OCI-LY7 (cell line): ENCODE measurements at regions not wholly inside any gene's neighbourhood (a gene's known extent, or its start where the extent isn't known, plus 50 kb on each side); places are given as distances from the start of the nearest gene placed in this dataset.

Experiments
- BruUV-seq: library from RNA; stranded (reverse); fragments of 400-500 nt; replicated peaks from 2 replicates; lab custom pipeline; 2021; lab: Mats Ljungman, UMichigan
- CTCF ChIA-PET: fragments of 300-600 bp; sonication (Branson Sonifier 250); formaldehyde crosslinking; loops from one replicate; lab custom pipeline; 2022; ENCODE audit warnings: antibody characterized with exemption; ENCODE audit not compliant: unreplicated experiment; lab: Charles Lee
- POLR2A ChIA-PET: fragments of 300-600 bp; sonication (Branson Sonifier 250); formaldehyde crosslinking; loops from one replicate; lab custom pipeline; 2022; ENCODE audit warnings: antibody characterized with exemption; lab: Charles Lee
- DNase-seq: peaks from one replicate; pipeline ENCODE4 v3.0.0-alpha.2; 2015; ENCODE audit warnings: low spot score
- H2AFZ ChIP-seq: fragments of 200-600 bp; sonication (generic), shearing (Covaris generic); 2 replicates; pipeline ENCODE4 v1.6.1; 2014; ENCODE audit warnings: mild to moderate bottlenecking, antibody characterized with exemption, low read length, moderate library complexity
- H3K27ac ChIP-seq: fragments of 200-600 bp; sonication (generic); 2 replicates; pipeline ENCODE4 v1.5.1; 2014; ENCODE audit warnings: mixed run types, low read depth, mild to moderate bottlenecking, moderate library complexity, low read length, inconsistent platforms; ENCODE audit not compliant: poor library complexity, severe bottlenecking
- H3K36me3 ChIP-seq: fragments of 200-600 bp; sonication (generic); 2 replicates; pipeline ENCODE4 v1.6.1; 2014; ENCODE audit warnings: mild to moderate bottlenecking, antibody characterized with exemption, low read length, moderate library complexity, mixed read lengths; ENCODE audit not compliant: insufficient read depth
- H3K4me1 ChIP-seq: fragments of 200-600 bp; sonication (generic); 2 replicates; pipeline ENCODE4 v1.5.1; 2014; ENCODE audit warnings: mild to moderate bottlenecking, low read length; ENCODE audit not compliant: insufficient read depth, poor library complexity, severe bottlenecking
- H3K4me2 ChIP-seq: fragments of 200-600 bp; sonication (generic); 2 replicates; pipeline ENCODE4 v1.6.1; 2014; ENCODE audit warnings: mild to moderate bottlenecking, low read length
- H3K4me3 ChIP-seq: fragments of 200-600 bp; sonication (generic); 2 replicates; pipeline ENCODE4 v1.5.1; 2014; ENCODE audit warnings: mild to moderate bottlenecking, low read depth, low read length; ENCODE audit not compliant: poor library complexity, severe bottlenecking
- H3K79me2 ChIP-seq: fragments of 200-600 bp; sonication (generic); 2 replicates; pipeline ENCODE4 v1.6.1; 2016; ENCODE audit warnings: low read depth, mild to moderate bottlenecking, low read length, moderate library complexity, mixed read lengths; ENCODE audit not compliant: insufficient read depth
- H3K9me2 ChIP-seq: fragments of 200-600 bp; sonication (generic); 2 replicates; pipeline ENCODE4 v1.6.1; 2016; ENCODE audit warnings: mild to moderate bottlenecking, low read length, mixed read lengths; ENCODE audit not compliant: insufficient read depth
- H3K9me3 ChIP-seq: fragments of 200-600 bp; sonication (generic); 2 replicates; pipeline ENCODE4 v1.6.1; 2014; ENCODE audit warnings: mild to moderate bottlenecking, mixed run types, low read length, mixed read lengths
- H4K20me1 ChIP-seq: fragments of 200-600 bp; sonication (generic); 2 replicates; pipeline ENCODE4 v1.6.1; 2014; ENCODE audit warnings: mild to moderate bottlenecking, antibody characterized with exemption, low read length, moderate library complexity, mixed read lengths; ENCODE audit not compliant: insufficient read depth
- CTCF ChIP-seq: fragments of 200-600 bp; sonication (generic); conservative IDR thresholded peaks from 2 replicates; pipeline ENCODE4 v1.5.1; 2014; ENCODE audit warnings: mild to moderate bottlenecking, antibody characterized with exemption, low read length, moderate library complexity, mixed read lengths
- EZH2phosphoT487 ChIP-seq: fragments of 200-600 bp; sonication (generic); IDR thresholded peaks from 2 replicates; pipeline ENCODE4 v1.6.1; 2018; ENCODE audit warnings: low read depth, borderline replicate concordance, mild to moderate bottlenecking, mixed run types, antibody characterized with exemption, low read length, moderate library complexity, mixed read lengths
- intact Hi-C: fragments of 100-400 bp; cut with micrococcal nuclease; formaldehyde crosslinking; loops from one replicate; pipeline ENCODE4 v1.10.0; 2022; ENCODE audit not compliant: unreplicated experiment

GRCh38 chr4:179437962-179438361, 1995.7 kb upstream of the AGA start:
- no peaks in the 10 kb centered on the region for H3K9me3 ChIP-seq
- CTCF ChIA-PET, result no interaction called here
- intact Hi-C loops, result no loop called here

GRCh38 chr4:179441596-179441995, 1999.4 kb upstream of the AGA start:
- POLR2A ChIA-PET, result no interaction called here
- BruUV-seq, result no TSS peak

More at GRCh38 chr4:179437962-179438361, 1995.7 kb upstream of the AGA start:
- Histone ChIP-seq H3K9me2 (no peaks in the 10 kb centered on the region), H3K4me1 (no peaks in the 10 kb centered on the region), H3K79me2 (no peaks in the 10 kb centered on the region), H3K27ac (no peak overlapping the region), H3K36me3 (no peaks in the 10 kb centered on the region), H4K20me1 (no peaks in the 10 kb centered on the region), H3K4me2 (no peak overlapping the region), H3K4me3 (no peak overlapping the region), H2AFZ (no peak overlapping the region)
- TF ChIP-seq EZH2phosphoT487, result no peak
- no peak for TF ChIP-seq CTCF
- POLR2A ChIA-PET, result interaction anchor here (0.6 kb wide), 1 partner anchor 372 kb away, joined by 4 read pairs; no protein-coding TSS in a partner anchor
- no peak for DNase-seq
- BruUV-seq, result no TSS peak

More at GRCh38 chr4:179441596-179441995, 1999.4 kb upstream of the AGA start:
- no peaks in the 10 kb centered on the region for H3K79me2 ChIP-seq
- DNase-seq, result no peak
- no peak overlapping the region for H2AFZ ChIP-seq
- no peaks in the 10 kb centered on the region for H3K9me3 ChIP-seq
- H3K4me2 ChIP-seq, result no peak overlapping the region
- no peak for TF ChIP-seq EZH2phosphoT487
- TF ChIP-seq CTCF, result no peak
- CTCF ChIA-PET, result no interaction called here
- no peaks in the 10 kb centered on the region for H3K36me3 ChIP-seq
- intact Hi-C loops, result no loop called here
- no peak overlapping the region for H3K4me3 ChIP-seq
- H3K9me2 ChIP-seq, result no peaks in the 10 kb centered on the region
- H4K20me1 ChIP-seq, result no peaks in the 10 kb centered on the region
- H3K27ac ChIP-seq, result no peak overlapping the region
- no peaks in the 10 kb centered on the region for H3K4me1 ChIP-seq
